Peyer's patch (tissue), 4 donors: ENCODE measurements at regions not wholly inside any gene's neighbourhood (a gene's known extent, or its start where the extent isn't known, plus 50 kb on each side); places are given as distances from the start of the nearest gene placed in this dataset.

ENCODE experiments used
- DNase-seq, 3 donors: peaks; one replicate each; pipeline ENCODE4 v3.0.0-alpha.2; 2017 to 2019
- H3K27ac ChIP-seq, 4 donors: fragments of 200-600 bp; sonication (generic); one replicate each; pipeline ENCODE4 v1.5.1; 2016 to 2019
- H3K27me3 ChIP-seq, 2 donors: fragments of 200-600 bp; sonication (generic); one replicate each; pipeline ENCODE4 v1.5.1; 2019
- H3K36me3 ChIP-seq, 3 donors: fragments of 200-600 bp; sonication (generic); one replicate each; pipeline ENCODE4 v1.5.1; 2016 to 2019
- H3K4me1 ChIP-seq, 4 donors: fragments of 200-600 bp; sonication (generic); one replicate each; pipeline ENCODE4 v1.5.1; 2016 to 2019
- H3K4me3 ChIP-seq, 4 donors: fragments of 200-600 bp; sonication (generic); 1 replicate in 3 of 4; 2 replicates in 1 of 4; pipeline ENCODE4 v1.5.1; 2016 to 2019; ENCODE audit warnings: mild to moderate bottlenecking in 1 of 4
- H3K9me3 ChIP-seq, 4 donors: fragments of 200-600 bp; sonication (generic); one replicate each; pipeline ENCODE4 v1.5.1; 2016 to 2019; ENCODE audit warnings: mild to moderate bottlenecking in 1 of 4
- CTCF ChIP-seq, 6 experiments: fragments of 450-650 bp in 4 of 6; fragments of 200-600 bp in 2 of 6; sonication (generic) in 1 of 6; IDR thresholded peaks; one replicate each; pipeline ENCODE4 v1.5.1; 2017 to 2019; ENCODE audit warnings: antibody characterized with exemption in 6 of 6, mild to moderate bottlenecking in 3 of 6, moderate library complexity in 1 of 6
- POLR2A ChIP-seq, 2 donors: fragments of 450-650 bp; IDR thresholded peaks; one replicate each; pipeline ENCODE4 v1.5.1; 2017; ENCODE audit warnings: antibody characterized with exemption in 2 of 2, mild to moderate bottlenecking in 2 of 2, moderate library complexity in 2 of 2

- Histone ChIP-seq H3K4me1 (peaks cover 0 to 14% (median 2%) of the 10 kb centered on the region in 4 donors), H3K4me3 (no peak overlapping the region), H3K27me3 (no peaks in the 10 kb centered on the region), H3K36me3 (no peaks in the 10 kb centered on the region), H3K9me3 (no peaks in the 10 kb centered on the region), H3K27ac (peak overlapping the region in 2 of 4 donors; percentile 40 to 76)
- peak in 2 of 3 donors; percentile 86 to 88 for DNase-seq
- no peak for TF ChIP-seq POLR2A (IDR thresholded peaks at IDR 0.05)
- no peak for TF ChIP-seq CTCF (IDR thresholded peaks at IDR 0.05)
Measured at GRCh38 chr2:195535911-195536522, 121.0 kb upstream of the SLC39A10 start.

GRCh38 chr2:195534971-195535370 is 122.1 kb upstream of the SLC39A10 start:
- no peaks in the 10 kb centered on the region for H3K9me3 ChIP-seq
- no peak for DNase-seq
- H3K4me1 ChIP-seq = peaks cover 0 to 14% (median 2%) of the 10 kb centered on the region in 4 donors
- no peak overlapping the region for H3K4me3 ChIP-seq
- TF ChIP-seq CTCF (IDR thresholded peaks at IDR 0.05) (no peak), POLR2A (IDR thresholded peaks at IDR 0.05) (no peak)
- H3K36me3 ChIP-seq = no peaks in the 10 kb centered on the region
- peak overlapping the region in 1 of 4 donors; percentile 68 for H3K27ac ChIP-seq
- no peaks in the 10 kb centered on the region for H3K27me3 ChIP-seq

GRCh38 chr2:195533771-195534642 is 123.0 kb upstream of the SLC39A10 start:
- H3K27ac ChIP-seq = peak overlapping the region; percentile 32 to 71 (median 58)

GRCh38 chr2:195532628-195533271 is 124.3 kb upstream of the SLC39A10 start:
- H3K4me3 ChIP-seq = peak overlapping the region in 3 of 4 donors; percentile 6 to 19 (median 12)
- H3K27ac ChIP-seq = peak overlapping the region; percentile 16 to 68 (median 40)
- no peaks in the 10 kb centered on the region for H3K27me3 ChIP-seq
- no peaks in the 10 kb centered on the region for H3K9me3 ChIP-seq
- TF ChIP-seq CTCF (IDR thresholded peaks at IDR 0.05) (no peak), POLR2A (IDR thresholded peaks at IDR 0.05) (no peak)
- H3K36me3 ChIP-seq = no peaks in the 10 kb centered on the region
- peaks cover 0 to 14% (median 2%) of the 10 kb centered on the region in 4 donors for H3K4me1 ChIP-seq
- DNase-seq = no peak

More at GRCh38 chr2:195533771-195534642, 123.0 kb upstream of the SLC39A10 start:
- peak in 2 of 3 donors; percentile 55 to 67 for DNase-seq
- H3K27me3 ChIP-seq = no peaks in the 10 kb centered on the region
- H3K4me3 ChIP-seq = no peak overlapping the region
- no peaks in the 10 kb centered on the region for H3K9me3 ChIP-seq
- H3K36me3 ChIP-seq = no peaks in the 10 kb centered on the region
- H3K4me1 ChIP-seq = peaks cover 0 to 14% (median 2%) of the 10 kb centered on the region in 4 donors
- TF ChIP-seq CTCF (IDR thresholded peaks at IDR 0.05) = peak in 1 of 6 experiments; percentile 6
- no peak for TF ChIP-seq POLR2A (IDR thresholded peaks at IDR 0.05)

- H3K4me1 ChIP-seq = peaks cover 0 to 14% (median 2%) of the 10 kb centered on the region in 4 donors
- H3K36me3 ChIP-seq = no peaks in the 10 kb centered on the region
- H3K4me3 ChIP-seq = no peak overlapping the region
- no peak for DNase-seq
- no peaks in the 10 kb centered on the region for H3K9me3 ChIP-seq
- H3K27me3 ChIP-seq = no peaks in the 10 kb centered on the region
- H3K27ac ChIP-seq = peak overlapping the region in 3 of 4 donors; percentile 16 to 68 (median 47)
- TF ChIP-seq POLR2A (IDR thresholded peaks at IDR 0.05) (no peak), CTCF (IDR thresholded peaks at IDR 0.05) (no peak)
Measured at GRCh38 chr2:195532255-195532627, 124.8 kb upstream of the SLC39A10 start.
